GM13976 (cell line): ENCODE measurements at regions not wholly inside any gene's neighbourhood (a gene's known extent, or its start where the extent isn't known, plus 50 kb on each side); places are given as distances from the start of the nearest gene placed in this dataset.
"Not testable (repeated sequence)": the region's sequence is repeated elsewhere in the genome, so short reads cannot be mapped to it uniquely, and the experiment has no call there.

Experiments used
- DNase-seq: peaks from one replicate; pipeline ENCODE4 v3.0.0; 2012; ENCODE audit warnings: low spot score
- in situ Hi-C: fragments of 300-500 bp; cut with MboI; formaldehyde crosslinking; loops from one replicate; pipeline ENCODE4 v1.12.0; 2022; ENCODE audit warnings: low sequenced_read_pairs, mixed read lengths, inconsistent platforms; ENCODE audit not compliant: unreplicated experiment
- TF ChIP-seq, protein P1 (sequence below): IDR thresholded peaks from 2 replicates; pipeline ENCODE4 v1.5.1; 2012; ENCODE audit warnings: borderline replicate concordance, mild to moderate bottlenecking; ENCODE audit not compliant: insufficient read depth; ENCODE audit errors: extremely low read depth, missing control alignments, control extremely low read depth

DNA sequence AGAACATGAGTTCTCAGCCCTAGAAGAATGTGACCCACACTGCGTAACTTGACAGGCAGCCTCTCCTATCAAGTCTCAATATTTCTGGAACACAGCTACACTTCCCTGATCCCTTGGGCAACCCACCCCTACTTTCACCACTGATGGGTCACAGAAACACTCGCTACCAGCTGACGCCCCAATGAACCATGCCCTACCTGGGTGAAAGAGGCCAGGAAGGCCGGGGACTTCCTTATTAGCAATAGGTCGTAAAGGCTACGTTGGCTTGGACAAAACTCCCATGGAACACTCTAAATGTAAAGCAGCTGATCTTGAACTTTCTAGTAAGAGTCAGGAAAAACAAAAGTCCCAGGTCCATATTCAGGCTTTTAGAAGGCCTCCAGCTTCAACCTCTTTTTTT, 202.3 kb upstream of the KCTD7 start:
- in situ Hi-C loops = no loop called here
- DNase-seq = no peak
- TF ChIP-seq, protein P1, sequence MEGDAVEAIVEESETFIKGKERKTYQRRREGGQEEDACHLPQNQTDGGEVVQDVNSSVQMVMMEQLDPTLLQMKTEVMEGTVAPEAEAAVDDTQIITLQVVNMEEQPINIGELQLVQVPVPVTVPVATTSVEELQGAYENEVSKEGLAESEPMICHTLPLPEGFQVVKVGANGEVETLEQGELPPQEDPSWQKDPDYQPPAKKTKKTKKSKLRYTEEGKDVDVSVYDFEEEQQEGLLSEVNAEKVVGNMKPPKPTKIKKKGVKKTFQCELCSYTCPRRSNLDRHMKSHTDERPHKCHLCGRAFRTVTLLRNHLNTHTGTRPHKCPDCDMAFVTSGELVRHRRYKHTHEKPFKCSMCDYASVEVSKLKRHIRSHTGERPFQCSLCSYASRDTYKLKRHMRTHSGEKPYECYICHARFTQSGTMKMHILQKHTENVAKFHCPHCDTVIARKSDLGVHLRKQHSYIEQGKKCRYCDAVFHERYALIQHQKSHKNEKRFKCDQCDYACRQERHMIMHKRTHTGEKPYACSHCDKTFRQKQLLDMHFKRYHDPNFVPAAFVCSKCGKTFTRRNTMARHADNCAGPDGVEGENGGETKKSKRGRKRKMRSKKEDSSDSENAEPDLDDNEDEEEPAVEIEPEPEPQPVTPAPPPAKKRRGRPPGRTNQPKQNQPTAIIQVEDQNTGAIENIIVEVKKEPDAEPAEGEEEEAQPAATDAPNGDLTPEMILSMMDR = no peak

DNA sequence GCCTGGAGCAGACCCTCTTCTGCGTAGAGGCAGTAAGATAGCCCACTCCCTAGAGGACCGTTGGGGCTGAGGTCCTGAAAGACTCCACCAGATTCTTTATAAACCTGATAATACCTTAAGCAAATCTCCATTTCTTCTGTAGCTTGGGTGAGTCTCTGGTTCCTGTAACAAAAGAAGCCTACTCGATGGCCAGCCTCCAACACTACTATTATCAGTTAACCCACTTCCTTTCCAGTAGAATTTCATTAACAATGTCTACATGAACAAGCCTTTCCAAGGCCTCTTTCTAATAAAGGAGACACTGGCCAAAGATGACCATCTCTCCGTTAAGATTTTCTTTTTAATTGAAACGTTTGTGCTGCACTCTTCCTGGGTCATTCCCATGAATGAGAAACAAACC, 201.7 kb upstream of the KCTD7 start:
- in situ Hi-C loops = no loop called here
- TF ChIP-seq, protein P1 = no peak
- DNase-seq = no peak

DNA sequence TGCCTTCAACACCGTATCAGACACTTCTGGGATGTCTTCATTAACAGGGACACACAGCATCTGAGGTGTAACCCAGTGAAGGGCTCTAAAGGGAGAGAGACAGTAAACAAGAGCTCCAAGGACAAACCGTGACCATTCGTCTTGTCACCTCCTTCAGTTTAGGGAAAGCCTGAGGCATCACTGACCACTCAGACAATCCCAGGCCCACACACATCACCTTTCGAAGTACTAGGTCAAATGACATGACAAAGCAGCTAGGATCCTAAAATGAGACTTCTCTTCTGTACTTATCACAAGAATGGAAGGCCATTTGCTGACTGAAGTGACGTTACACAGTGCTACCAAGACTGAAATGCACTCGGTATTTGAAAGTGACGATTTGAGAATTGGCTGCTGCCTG, 200.7 kb upstream of the KCTD7 start:
- TF ChIP-seq, protein P1 = no peak
- DNase-seq = no peak
- in situ Hi-C loops = no loop called here

DNA sequence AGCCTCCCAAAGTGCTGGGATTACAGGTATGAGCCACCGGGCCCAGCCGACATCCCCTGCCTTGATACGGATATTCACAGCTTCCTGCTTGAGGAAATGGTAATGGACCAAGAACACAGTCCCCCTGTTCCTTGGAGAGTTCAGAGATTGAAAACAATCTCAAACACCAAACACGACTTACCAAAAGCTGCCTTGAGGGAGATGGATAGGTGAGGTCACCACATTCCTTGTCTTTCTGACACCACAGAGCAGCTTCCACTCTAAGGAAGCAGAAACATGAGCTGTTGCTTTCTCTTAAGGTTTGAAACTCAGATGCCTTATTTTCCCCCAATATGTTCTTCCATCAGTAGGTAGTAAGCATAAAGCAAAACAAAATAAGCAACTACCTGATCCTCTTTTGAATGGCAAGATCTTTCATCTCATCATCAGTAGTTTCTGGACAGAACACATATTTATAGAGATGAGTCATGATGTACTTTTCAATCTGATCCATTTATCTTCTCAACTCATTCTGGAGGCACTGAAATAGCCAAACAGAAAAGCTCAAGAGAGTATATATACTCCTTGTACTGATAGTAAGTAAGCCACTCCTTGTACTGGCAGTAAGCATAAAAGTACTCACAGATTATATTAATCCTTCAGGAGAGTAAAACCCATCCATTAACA, 199.1 kb upstream of the KCTD7 start:
- in situ Hi-C loops = no loop called here
- no peak for DNase-seq
- TF ChIP-seq, protein P1 = no peak

DNA sequence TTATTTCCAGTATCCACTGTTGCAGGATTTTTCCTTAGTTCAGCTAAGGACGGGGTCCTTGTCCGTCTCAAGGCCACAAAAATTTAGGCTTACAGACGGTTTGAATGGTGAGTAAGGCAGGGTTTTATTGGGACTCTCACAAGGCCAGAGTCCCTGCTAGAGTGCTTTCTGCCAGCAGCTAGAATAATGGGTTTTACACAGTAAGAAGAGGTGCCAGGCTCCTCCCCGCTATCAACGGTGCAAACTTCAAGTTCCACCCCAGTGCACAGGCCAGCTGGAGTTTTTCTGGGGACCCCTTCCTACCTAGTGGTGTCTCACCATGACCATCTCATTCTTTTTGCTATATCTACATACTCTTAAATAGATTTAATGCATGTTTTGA, 198.5 kb upstream of the KCTD7 start:
- in situ Hi-C loops = no loop called here
- TF ChIP-seq, protein P1 = no peak

DNA sequence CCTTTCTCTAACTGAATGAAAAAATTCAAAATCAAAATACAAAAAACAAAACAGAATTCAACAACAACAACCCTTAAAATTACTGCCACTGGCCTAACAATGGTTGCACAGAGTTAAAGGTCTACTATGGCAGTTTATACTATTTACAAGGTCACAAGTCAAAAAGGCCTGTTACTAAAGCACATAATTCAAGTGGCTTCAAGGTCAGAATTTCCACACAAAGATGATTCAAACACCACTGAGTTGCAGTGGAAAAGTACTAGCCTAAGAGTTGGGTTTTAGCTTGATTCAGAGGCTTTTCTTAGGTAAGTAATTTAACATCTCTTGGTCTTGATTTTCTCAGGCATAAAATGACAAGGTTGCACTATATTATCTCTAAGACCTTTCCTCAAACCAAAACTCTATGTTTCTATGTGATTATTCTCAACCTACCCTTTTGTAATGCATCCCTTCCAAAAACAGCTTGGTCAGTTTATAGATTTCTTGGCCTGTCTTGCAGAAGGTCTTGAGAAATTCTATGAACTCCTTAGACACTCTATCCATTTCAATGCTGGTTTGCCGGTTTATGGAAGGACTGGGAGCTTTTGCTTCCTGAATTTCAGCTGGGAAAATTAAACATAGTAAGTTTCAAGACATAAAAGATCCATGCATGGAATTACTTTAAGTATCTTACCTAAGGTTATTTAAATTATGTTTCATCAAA, 189.8 kb upstream of the KCTD7 start:
- DNase-seq, in situ Hi-C loops: not testable (repeated sequence)

More for the DNA sequence above, 198.5 kb upstream of the KCTD7 start:
- DNase-seq = no peak

DNA sequence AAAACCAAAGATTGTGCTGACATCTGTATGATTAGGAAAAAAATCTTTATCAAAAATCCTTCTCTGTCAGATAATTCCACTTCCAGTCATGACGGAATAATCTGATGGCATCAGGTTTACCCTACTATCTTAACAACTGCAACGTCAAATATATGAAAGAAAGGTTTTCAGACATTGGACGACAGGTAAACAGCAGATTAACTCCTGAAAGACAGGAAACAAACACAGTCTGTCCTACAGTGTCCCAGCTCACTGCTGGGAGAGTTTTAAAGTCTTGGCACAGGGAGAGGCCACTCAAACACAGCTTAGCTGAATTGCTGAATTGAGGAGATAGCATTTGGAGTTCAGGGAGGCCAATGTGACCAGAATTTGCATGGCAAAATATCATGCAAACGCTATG, 186.3 kb upstream of the KCTD7 start:
- TF ChIP-seq, protein P1 = no peak
- in situ Hi-C loops = no loop called here
- no peak for DNase-seq
